ENCODE measurements at regions not wholly inside any gene's neighbourhood (a gene's known extent, or its start where the extent isn't known, plus 50 kb on each side); places are given as distances from the start of the nearest gene placed in this dataset.

DNA sequence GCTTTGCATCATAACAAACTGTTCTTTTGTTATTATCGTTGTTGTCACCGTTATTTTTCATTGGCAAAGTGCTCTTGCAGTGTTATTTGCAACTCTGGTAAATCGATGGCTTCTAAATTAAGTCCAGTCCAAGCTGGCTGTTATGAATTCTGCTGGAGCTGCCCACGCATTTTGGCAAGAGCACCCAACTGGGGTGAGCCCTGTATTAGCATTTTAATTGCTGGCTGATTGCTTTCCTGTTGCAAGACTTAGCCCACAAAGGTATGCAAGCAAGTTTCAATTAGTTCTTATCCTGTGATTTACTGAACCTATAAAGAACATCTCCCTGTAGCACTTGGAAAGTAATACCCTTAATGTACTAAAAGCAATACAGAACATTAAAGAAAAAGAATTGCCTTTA, 226.8 kb downstream of the ACTR3B start:
- Mint-ChIP-seq H3K36me3 (ENCODE audit: unreplicated experiment) (no peaks in the 10 kb centered on the region), H3K9me3 (ENCODE audit: unreplicated experiment) (no peaks in the 10 kb centered on the region), H3K27me3 (ENCODE audit: unreplicated experiment) (no peaks in the 10 kb centered on the region), H3K4me1 (ENCODE audit: low read depth, unreplicated experiment) (peaks cover 5% of the 10 kb centered on the region), H3K4me3 (ENCODE audit: unreplicated experiment) (no peak overlapping the region), H3K27ac (ENCODE audit: unreplicated experiment) (no peak overlapping the region)
- TF ChIP-seq, protein P1, sequence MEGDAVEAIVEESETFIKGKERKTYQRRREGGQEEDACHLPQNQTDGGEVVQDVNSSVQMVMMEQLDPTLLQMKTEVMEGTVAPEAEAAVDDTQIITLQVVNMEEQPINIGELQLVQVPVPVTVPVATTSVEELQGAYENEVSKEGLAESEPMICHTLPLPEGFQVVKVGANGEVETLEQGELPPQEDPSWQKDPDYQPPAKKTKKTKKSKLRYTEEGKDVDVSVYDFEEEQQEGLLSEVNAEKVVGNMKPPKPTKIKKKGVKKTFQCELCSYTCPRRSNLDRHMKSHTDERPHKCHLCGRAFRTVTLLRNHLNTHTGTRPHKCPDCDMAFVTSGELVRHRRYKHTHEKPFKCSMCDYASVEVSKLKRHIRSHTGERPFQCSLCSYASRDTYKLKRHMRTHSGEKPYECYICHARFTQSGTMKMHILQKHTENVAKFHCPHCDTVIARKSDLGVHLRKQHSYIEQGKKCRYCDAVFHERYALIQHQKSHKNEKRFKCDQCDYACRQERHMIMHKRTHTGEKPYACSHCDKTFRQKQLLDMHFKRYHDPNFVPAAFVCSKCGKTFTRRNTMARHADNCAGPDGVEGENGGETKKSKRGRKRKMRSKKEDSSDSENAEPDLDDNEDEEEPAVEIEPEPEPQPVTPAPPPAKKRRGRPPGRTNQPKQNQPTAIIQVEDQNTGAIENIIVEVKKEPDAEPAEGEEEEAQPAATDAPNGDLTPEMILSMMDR (IDR thresholded peaks at IDR 0.05; ENCODE audit: partially characterized antibody, unreplicated experiment): no peak
- DNase-seq: no peak

DNA sequence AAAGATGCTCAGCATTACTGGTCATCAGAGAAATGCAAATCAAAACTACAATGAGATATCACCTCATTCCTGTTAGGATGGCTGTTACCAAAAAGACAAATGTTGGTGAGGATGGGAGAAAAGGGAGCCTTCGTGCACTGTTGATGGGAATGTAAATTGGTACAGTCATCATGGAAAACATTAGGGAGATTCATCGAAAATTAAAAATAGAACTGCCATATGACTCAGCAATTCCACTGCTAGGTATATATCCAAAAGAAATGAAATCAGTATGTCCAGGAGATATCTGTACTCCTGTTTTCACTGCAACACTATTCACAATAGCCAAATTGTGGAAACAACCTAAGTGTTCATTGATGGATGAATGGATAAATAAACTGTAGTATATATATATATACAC, 228.1 kb downstream of the ACTR3B start:
- no peaks in the 10 kb centered on the region for H3K9me3 Mint-ChIP-seq (ENCODE audit: unreplicated experiment)
- no peak overlapping the region for H3K4me3 Mint-ChIP-seq (ENCODE audit: unreplicated experiment)
- H3K36me3 Mint-ChIP-seq (ENCODE audit: unreplicated experiment): no peaks in the 10 kb centered on the region
- peaks cover 5% of the 10 kb centered on the region for H3K4me1 Mint-ChIP-seq (ENCODE audit: low read depth, unreplicated experiment)
- TF ChIP-seq, protein P1 (IDR thresholded peaks at IDR 0.05; ENCODE audit: partially characterized antibody, unreplicated experiment): no peak
- H3K27me3 Mint-ChIP-seq (ENCODE audit: unreplicated experiment): no peaks in the 10 kb centered on the region
- no peak overlapping the region for H3K27ac Mint-ChIP-seq (ENCODE audit: unreplicated experiment)
- DNase-seq: no peak

DNA sequence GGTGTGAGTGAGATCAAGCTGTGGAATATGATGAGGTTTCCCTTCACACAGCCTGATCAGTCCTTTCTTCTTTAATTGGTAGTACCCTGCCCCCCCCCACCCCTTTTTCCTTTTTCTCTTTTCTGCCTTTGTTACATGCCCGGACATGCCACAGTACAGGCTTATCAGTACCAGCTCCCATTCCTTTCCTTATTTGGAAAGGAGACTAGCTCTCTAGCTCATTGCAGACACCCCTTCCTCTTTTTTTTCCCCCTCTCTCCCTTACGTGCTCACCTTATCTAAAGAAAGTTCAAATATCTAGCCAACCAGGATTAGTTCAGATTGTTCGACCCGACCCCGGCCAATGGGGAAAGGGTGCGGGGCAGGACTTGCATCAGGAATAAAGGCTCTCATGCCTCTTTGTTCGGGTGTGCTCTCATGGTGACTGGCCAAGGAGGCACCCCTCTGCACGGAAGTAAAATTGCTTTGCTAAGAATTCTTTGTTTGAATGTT, 230.4 kb downstream of the ACTR3B start:
- H3K4me1 Mint-ChIP-seq (ENCODE audit: low read depth, unreplicated experiment): peaks cover 5% of the 10 kb centered on the region
- DNase-seq: no peak
- no peaks in the 10 kb centered on the region for H3K36me3 Mint-ChIP-seq (ENCODE audit: unreplicated experiment)
- H3K27me3 Mint-ChIP-seq (ENCODE audit: unreplicated experiment): no peaks in the 10 kb centered on the region
- TF ChIP-seq, protein P1 (IDR thresholded peaks at IDR 0.05; ENCODE audit: partially characterized antibody, unreplicated experiment): no peak
- H3K4me3 Mint-ChIP-seq (ENCODE audit: unreplicated experiment): no peak overlapping the region
- H3K9me3 Mint-ChIP-seq (ENCODE audit: unreplicated experiment): no peaks in the 10 kb centered on the region
- H3K27ac Mint-ChIP-seq (ENCODE audit: unreplicated experiment): peak overlapping the region; percentile 12

DNA sequence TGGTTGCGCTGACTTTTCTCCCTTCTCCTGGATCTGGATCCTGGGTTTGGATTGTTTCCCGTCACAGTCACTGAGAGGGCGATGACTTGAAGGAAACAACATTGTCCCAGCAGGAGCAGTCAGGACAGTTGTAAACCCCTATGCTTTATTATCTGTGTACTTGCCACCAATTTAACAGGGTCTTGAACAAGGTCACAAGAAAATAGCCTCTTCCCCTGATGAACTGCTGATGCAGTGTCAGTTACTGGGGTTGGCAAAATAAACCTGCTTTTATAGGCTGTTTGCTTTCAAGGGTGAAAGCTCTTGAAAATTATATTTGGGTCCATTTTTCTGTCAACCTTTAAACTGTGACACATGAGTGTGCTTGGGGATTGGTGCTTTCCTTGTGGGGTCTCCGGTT, 238.9 kb downstream of the ACTR3B start:
- Mint-ChIP-seq H3K27me3 (ENCODE audit: unreplicated experiment) (no peaks in the 10 kb centered on the region), H3K36me3 (ENCODE audit: unreplicated experiment) (no peaks in the 10 kb centered on the region), H3K9me3 (ENCODE audit: unreplicated experiment) (no peaks in the 10 kb centered on the region), H3K4me3 (ENCODE audit: unreplicated experiment) (no peak overlapping the region), H3K4me1 (ENCODE audit: low read depth, unreplicated experiment) (no peaks in the 10 kb centered on the region), H3K27ac (ENCODE audit: unreplicated experiment) (no peak overlapping the region)
- TF ChIP-seq, protein P1 (IDR thresholded peaks at IDR 0.05; ENCODE audit: partially characterized antibody, unreplicated experiment): no peak
- DNase-seq: no peak

DNA sequence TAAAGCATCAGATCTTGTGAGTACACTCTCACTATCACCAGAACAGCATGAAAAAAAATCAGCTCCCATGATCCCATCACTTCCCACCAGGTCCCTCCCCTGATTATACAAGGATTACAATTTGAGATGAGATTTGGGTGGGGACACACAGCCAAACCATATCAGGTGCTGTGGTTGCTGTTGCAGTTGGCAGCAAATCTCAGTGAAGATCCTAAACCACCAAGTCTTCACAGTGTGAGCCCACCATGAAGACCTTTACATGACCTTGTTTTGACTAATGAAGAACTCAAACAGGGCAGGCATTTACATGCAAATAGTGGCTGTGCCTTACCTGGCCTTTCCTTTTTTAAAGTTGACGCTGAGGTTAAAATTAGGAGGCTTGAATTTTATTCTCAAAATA, 242.6 kb downstream of the ACTR3B start:
- H3K36me3 Mint-ChIP-seq (ENCODE audit: unreplicated experiment): no peaks in the 10 kb centered on the region
- DNase-seq: no peak
- H3K4me3 Mint-ChIP-seq (ENCODE audit: unreplicated experiment): no peak overlapping the region
- peaks cover 2% of the 10 kb centered on the region for H3K9me3 Mint-ChIP-seq (ENCODE audit: unreplicated experiment)
- H3K27me3 Mint-ChIP-seq (ENCODE audit: unreplicated experiment): peaks cover 1% of the 10 kb centered on the region
- H3K4me1 Mint-ChIP-seq (ENCODE audit: low read depth, unreplicated experiment): no peaks in the 10 kb centered on the region
- TF ChIP-seq, protein P1 (IDR thresholded peaks at IDR 0.05; ENCODE audit: partially characterized antibody, unreplicated experiment): no peak
- H3K27ac Mint-ChIP-seq (ENCODE audit: unreplicated experiment): no peak overlapping the region
